Cardiac muscle cell (in vitro differentiated cells and primary cell): ENCODE measurements at regions not wholly inside any gene's neighbourhood (a gene's known extent, or its start where the extent isn't known, plus 50 kb on each side); places are given as distances from the start of the nearest gene placed in this dataset.

ENCODE experiments used
- DNase-seq, 2 donors: peaks; one replicate each; pipeline versions ENCODE4 v3.0.0 to v3.0.0-alpha.2; 2010 to 2017; ENCODE audit warnings: low read depth in 1 of 2, low spot score in 1 of 2
- H3K27ac ChIP-seq: fragments of 200-600 bp; sonication (generic); 2 replicates; pipeline ENCODE4 v1.5.1; 2016
- H3K27me3 ChIP-seq: fragments of 200-600 bp; sonication (generic); 2 replicates; pipeline ENCODE4 v1.6.0; 2016; ENCODE audit warnings: control low read depth
- H3K36me3 ChIP-seq: fragments of 200-600 bp; sonication (generic); 2 replicates; pipeline ENCODE4 v1.5.1; 2016; ENCODE audit warnings: control low read depth
- H3K4me1 ChIP-seq: fragments of 200-600 bp; sonication (generic); 2 replicates; pipeline ENCODE4 v1.8.1; 2017; ENCODE audit warnings: low read depth, mild to moderate bottlenecking, mixed run types
- H3K4me3 ChIP-seq: fragments of 200-600 bp; sonication (generic); 2 replicates; pipeline ENCODE4 v1.5.1; 2016; ENCODE audit warnings: mild to moderate bottlenecking
- H3K9me3 ChIP-seq: fragments of 200-600 bp; sonication (generic); 2 replicates; pipeline ENCODE4 v1.5.1; 2017; ENCODE audit warnings: low read depth, mild to moderate bottlenecking, control low read depth
- CTCF ChIP-seq: IDR thresholded peaks from 2 replicates; pipeline ENCODE4 v1.5.1; 2012; ENCODE audit warnings: low read depth, mild to moderate bottlenecking, low read length

- H3K4me1 ChIP-seq, result no peaks in the 10 kb centered on the region
- H3K27ac ChIP-seq, result no peak overlapping the region
- TF ChIP-seq CTCF, result no peak
- H3K27me3 ChIP-seq, result no peaks in the 10 kb centered on the region
- H3K9me3 ChIP-seq, result no peaks in the 10 kb centered on the region
- H3K4me3 ChIP-seq, result no peak overlapping the region
- H3K36me3 ChIP-seq, result no peaks in the 10 kb centered on the region
- no peak for DNase-seq
These were observed 494.9 kb downstream of the PRR16 start for GRCh38 chr5:120958877-120959485.

- no peaks in the 10 kb centered on the region for H3K9me3 ChIP-seq
- no peak overlapping the region for H3K27ac ChIP-seq
- no peak overlapping the region for H3K4me3 ChIP-seq
- no peak for DNase-seq
- TF ChIP-seq CTCF, result no peak
- H3K36me3 ChIP-seq, result no peaks in the 10 kb centered on the region
- H3K4me1 ChIP-seq, result no peaks in the 10 kb centered on the region
- no peaks in the 10 kb centered on the region for H3K27me3 ChIP-seq
These were observed 496.4 kb downstream of the PRR16 start for GRCh38 chr5:120960510-120960909.

- TF ChIP-seq CTCF, result no peak
- no peaks in the 10 kb centered on the region for H3K27me3 ChIP-seq
These were observed 503.3 kb downstream of the PRR16 start for GRCh38 chr5:120967366-120967765.

GRCh38 chr5:120974690-120975089, 510.6 kb downstream of the PRR16 start:
- no peak for TF ChIP-seq CTCF
- Histone ChIP-seq H3K27ac (no peak overlapping the region), H3K4me1 (no peaks in the 10 kb centered on the region), H3K4me3 (no peak overlapping the region), H3K27me3 (no peaks in the 10 kb centered on the region), H3K36me3 (no peaks in the 10 kb centered on the region), H3K9me3 (no peaks in the 10 kb centered on the region)
- DNase-seq, result no peak

More at GRCh38 chr5:120967366-120967765, 503.3 kb downstream of the PRR16 start:
- H3K36me3 ChIP-seq, result no peaks in the 10 kb centered on the region
- H3K4me3 ChIP-seq, result no peak overlapping the region
- no peaks in the 10 kb centered on the region for H3K4me1 ChIP-seq
- DNase-seq, result no peak
- H3K9me3 ChIP-seq, result no peaks in the 10 kb centered on the region
- no peak overlapping the region for H3K27ac ChIP-seq

- no peak for TF ChIP-seq CTCF
- Histone ChIP-seq H3K9me3 (no peaks in the 10 kb centered on the region), H3K4me1 (no peaks in the 10 kb centered on the region)
These were observed 518.3 kb downstream of the PRR16 start for GRCh38 chr5:120982351-120982750.

GRCh38 chr5:120985526-120985925, 521.4 kb downstream of the PRR16 start:
- no peak for TF ChIP-seq CTCF
- no peak for DNase-seq
- Histone ChIP-seq H3K4me1 (no peaks in the 10 kb centered on the region), H3K9me3 (no peaks in the 10 kb centered on the region), H3K27me3 (no peaks in the 10 kb centered on the region), H3K4me3 (no peak overlapping the region), H3K36me3 (no peaks in the 10 kb centered on the region), H3K27ac (no peak overlapping the region)

More at GRCh38 chr5:120982351-120982750, 518.3 kb downstream of the PRR16 start:
- Histone ChIP-seq H3K36me3 (no peaks in the 10 kb centered on the region), H3K27me3 (no peaks in the 10 kb centered on the region), H3K27ac (no peak overlapping the region), H3K4me3 (no peak overlapping the region)
- no peak for DNase-seq
